GM12878 (cell line): ENCODE measurements at regions not wholly inside any gene's neighbourhood (a gene's known extent, or its start where the extent isn't known, plus 50 kb on each side); places are given as distances from the start of the nearest gene placed in this dataset.

Experiments used
- ATAC-seq: fragments of 200-7000 bp; cut with Tn5 transposase; 3 replicates; pipeline ENCODE4 v1.9.1; 2020; ENCODE audit warnings: mild to moderate bottlenecking, moderate library complexity
- BruUV-seq: library from RNA; stranded (reverse); fragments of 400-500 nt; replicated peaks from 2 replicates; lab custom pipeline; 2021; lab: Mats Ljungman, UMichigan
- CTCF ChIA-PET: fragments of 300-600 bp; sonication (Branson Sonifier 250); formaldehyde crosslinking; extraction: SDS; loops from one replicate; lab custom pipeline; 2021; ENCODE audit warnings: inconsistent platforms; lab: Yijun Ruan, JAX
- POLR2A ChIA-PET: fragments of 350-600 bp; formaldehyde crosslinking; extraction: SDS; loops from one replicate; lab custom pipeline; 2021; ENCODE audit warnings: inconsistent platforms; lab: Charles Lee
- RAD21 ChIA-PET: fragments of 300-600 bp; sonication (Branson Sonifier 250); formaldehyde crosslinking; loops from one replicate; lab custom pipeline; 2023; ENCODE audit warnings: antibody characterized with exemption; ENCODE audit not compliant: unreplicated experiment; lab: Charles Lee
- SMC1A ChIA-PET: fragments of 300-600 bp; sonication (Branson Sonifier 250); formaldehyde crosslinking; loops from one replicate; lab custom pipeline; 2023; ENCODE audit not compliant: unreplicated experiment, uncharacterized antibody; lab: Charles Lee
- DNase-seq: peaks from one replicate; pipeline ENCODE4 v3.0.0-alpha.2; 2011; ENCODE audit warnings: low read depth, low spot score
- FAIRE-seq: peaks from 3 replicates; lab custom pipeline; 2011; peaks lifted over from hg19 to GRCh38; lab: Jason Lieb, UNC
- H2AFZ ChIP-seq: 2 replicates; pipeline ENCODE4 v1.6.0; 2011; ENCODE audit warnings: low read depth, low read length, control low read depth; ENCODE audit not compliant: control insufficient read depth
- H3K27ac ChIP-seq: 2 replicates; pipeline ENCODE4 v1.5.1; 2011; ENCODE audit warnings: control low read depth; ENCODE audit not compliant: control insufficient read depth, insufficient read depth
- H3K27me3 ChIP-seq, 2 experiments: replicated peaks in 1 of 2; 2 replicates each; pipeline versions ENCODE4 v1.6.0 to v1.6.1; 2011; ENCODE audit warnings: low read length in 1 of 2; ENCODE audit not compliant: control insufficient read depth in 2 of 2, insufficient read depth in 2 of 2
- H3K36me3 ChIP-seq, 2 experiments: 2 replicates each; pipeline ENCODE4 v1.5.1; 2011; ENCODE audit warnings: low read length in 1 of 2; ENCODE audit not compliant: control insufficient read depth in 2 of 2, insufficient read depth in 2 of 2
- H3K4me1 ChIP-seq: 2 replicates; pipeline ENCODE4 v1.6.1; 2011; ENCODE audit warnings: mild to moderate bottlenecking, low read length, moderate library complexity, mixed read lengths; ENCODE audit not compliant: control insufficient read depth, insufficient read depth
- H3K4me2 ChIP-seq: 2 replicates; pipeline ENCODE4 v1.6.0; 2011; ENCODE audit warnings: control low read depth; ENCODE audit not compliant: control insufficient read depth, insufficient read depth
- H3K4me3 ChIP-seq: fragments of 200-600 bp; sonication (generic); 2 replicates; pipeline ENCODE4 v1.5.1; 2016
- H3K79me2 ChIP-seq: 2 replicates; pipeline ENCODE4 v1.6.0; 2011; ENCODE audit warnings: low read length; ENCODE audit not compliant: control insufficient read depth, insufficient read depth
- H3K9ac ChIP-seq: 2 replicates; pipeline ENCODE4 v1.8.0; 2011; ENCODE audit warnings: low read length, control low read depth, mixed read lengths; ENCODE audit not compliant: control insufficient read depth, insufficient read depth
- H3K9me3 ChIP-seq: replicated peaks from 3 replicates; pipeline ENCODE4 v1.5.1; 2011; ENCODE audit warnings: mild to moderate bottlenecking, low read length; ENCODE audit not compliant: control insufficient read depth, insufficient read depth
- H4K20me1 ChIP-seq: 2 replicates; pipeline ENCODE4 v1.6.0; 2011; ENCODE audit not compliant: control insufficient read depth, insufficient read depth
- ASH2L ChIP-seq: fragments of 300-600, 200-600 bp; sonication (generic); IDR thresholded peaks from 2 replicates; pipeline ENCODE4 v1.6.1; 2017; ENCODE audit warnings: low read depth, mild to moderate bottlenecking, borderline replicate concordance
- CBX3 ChIP-seq: fragments of 200-600 bp; sonication (generic); IDR thresholded peaks from 2 replicates; pipeline ENCODE4 v1.6.1; 2016; ENCODE audit warnings: low read depth, borderline replicate concordance
- FOS ChIP-seq: IDR thresholded peaks from 3 replicates; pipeline ENCODE4 v1.6.1; 2011; ENCODE audit warnings: borderline replicate concordance; ENCODE audit not compliant: insufficient read length; ENCODE audit errors: extremely low read depth
- NFIC ChIP-seq: IDR thresholded peaks from 2 replicates; pipeline ENCODE4 v1.6.1; 2012; ENCODE audit warnings: low read depth, mild to moderate bottlenecking, inconsistent platforms, low read length, moderate library complexity
- NFYA ChIP-seq: IDR thresholded peaks from 2 replicates; pipeline ENCODE4 v1.6.1; 2011; ENCODE audit warnings: low read depth, mild to moderate bottlenecking, low read length, improper control_type of control experiment, borderline replicate concordance
- NR2F1 ChIP-seq: fragments of 450-650 bp; conservative IDR thresholded peaks from 2 replicates; pipeline ENCODE4 v1.6.1; 2017; ENCODE audit warnings: mild to moderate bottlenecking
- PAX5 ChIP-seq: IDR thresholded peaks from 2 replicates; pipeline ENCODE4 v1.6.1; 2011; ENCODE audit warnings: low read depth, low read length, borderline replicate concordance
- RBBP5 ChIP-seq: fragments of 200-600 bp; sonication (generic); conservative IDR thresholded peaks from 2 replicates; pipeline ENCODE4 v1.6.1; 2016
- SIN3A ChIP-seq: IDR thresholded peaks from 2 replicates; pipeline ENCODE4 v1.6.1; 2012; ENCODE audit warnings: low read depth, low read length, improper control_type of control experiment
- SMAD5 ChIP-seq: IDR thresholded peaks from 2 replicates; pipeline ENCODE4 v1.6.1; 2016; ENCODE audit warnings: antibody characterized with exemption, low read depth
- TCF7 ChIP-seq: IDR thresholded peaks from 2 replicates; pipeline ENCODE4 v1.6.1; 2014; ENCODE audit warnings: antibody characterized with exemption, borderline replicate concordance
- ZBTB11 ChIP-seq: fragments of 450-650 bp; formaldehyde crosslinking; IDR thresholded peaks from 2 replicates; pipeline ENCODE4 v1.5.0; 2022; ENCODE audit warnings: mild to moderate bottlenecking, missing genetic modification characterization
- ZNF274 ChIP-seq: IDR thresholded peaks from one replicate; pipeline ENCODE4 v1.8.0; 2011; ENCODE audit not compliant: insufficient read length, insufficient read depth
- WGBS: methylation state at CpG from one replicate; pipeline ENCODE4 v1.1.6; 2016; ENCODE audit warnings: low lambda C conversion rate; ENCODE audit not compliant: insufficient replicate concordance, insufficient coverage; ENCODE audit errors: missing lambda C conversion rate; 5-methylcytosine and 5-hydroxymethylcytosine counted together
- in situ Hi-C: fragments of 300-500 bp; cut with MboI; formaldehyde crosslinking; loops from 9 replicates; pipeline ENCODE4 v1.14.3; 2018; ENCODE audit warnings: mixed read lengths
- intact Hi-C: fragments of 100-400 bp; cut with micrococcal nuclease; formaldehyde crosslinking; loops from one replicate; pipeline ENCODE4 v1.14.2; 2022; ENCODE audit not compliant: unreplicated experiment
- TF ChIP-seq, protein P1 (sequence below), 3 experiments: IDR thresholded peaks in 2 of 3; conservative IDR thresholded peaks in 1 of 3; 2 replicates each; pipeline ENCODE4 v1.5.1; 2011; ENCODE audit warnings: low read depth in 3 of 3, low read length in 3 of 3, mild to moderate bottlenecking in 3 of 3, control low read depth in 2 of 3, moderate library complexity in 2 of 3, inconsistent platforms in 1 of 3, mixed read lengths in 1 of 3; ENCODE audit not compliant: control insufficient read depth in 2 of 3, insufficient read depth in 1 of 3; ENCODE audit errors: extremely low read depth in 1 of 3
- TF ChIP-seq, protein P2 (sequence below): IDR thresholded peaks from 2 replicates; pipeline ENCODE4 v1.6.1; 2012; ENCODE audit warnings: low read depth, low read length, improper control_type of control experiment

DNA sequence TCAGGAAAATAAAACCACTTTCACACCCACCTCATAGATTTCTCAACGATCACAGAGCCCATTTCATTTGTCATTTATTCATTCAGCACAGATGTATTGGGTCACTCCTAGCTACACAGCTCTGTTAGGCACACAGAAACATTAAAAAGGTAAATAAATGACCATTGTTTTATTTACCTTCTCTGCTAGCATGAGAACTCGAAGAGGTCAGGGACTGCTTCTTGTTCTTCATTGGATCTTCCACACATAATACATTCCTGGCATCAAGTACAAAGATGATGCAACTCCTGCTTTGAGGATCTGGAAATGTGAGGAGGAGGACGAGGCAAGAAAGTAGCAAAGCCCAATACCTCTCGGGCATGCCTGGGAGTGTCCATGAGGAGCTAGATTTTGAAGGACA is 168.1 kb downstream of the RBM26 start (continued):
- TF ChIP-seq, protein P1, sequence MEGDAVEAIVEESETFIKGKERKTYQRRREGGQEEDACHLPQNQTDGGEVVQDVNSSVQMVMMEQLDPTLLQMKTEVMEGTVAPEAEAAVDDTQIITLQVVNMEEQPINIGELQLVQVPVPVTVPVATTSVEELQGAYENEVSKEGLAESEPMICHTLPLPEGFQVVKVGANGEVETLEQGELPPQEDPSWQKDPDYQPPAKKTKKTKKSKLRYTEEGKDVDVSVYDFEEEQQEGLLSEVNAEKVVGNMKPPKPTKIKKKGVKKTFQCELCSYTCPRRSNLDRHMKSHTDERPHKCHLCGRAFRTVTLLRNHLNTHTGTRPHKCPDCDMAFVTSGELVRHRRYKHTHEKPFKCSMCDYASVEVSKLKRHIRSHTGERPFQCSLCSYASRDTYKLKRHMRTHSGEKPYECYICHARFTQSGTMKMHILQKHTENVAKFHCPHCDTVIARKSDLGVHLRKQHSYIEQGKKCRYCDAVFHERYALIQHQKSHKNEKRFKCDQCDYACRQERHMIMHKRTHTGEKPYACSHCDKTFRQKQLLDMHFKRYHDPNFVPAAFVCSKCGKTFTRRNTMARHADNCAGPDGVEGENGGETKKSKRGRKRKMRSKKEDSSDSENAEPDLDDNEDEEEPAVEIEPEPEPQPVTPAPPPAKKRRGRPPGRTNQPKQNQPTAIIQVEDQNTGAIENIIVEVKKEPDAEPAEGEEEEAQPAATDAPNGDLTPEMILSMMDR (IDR thresholded peaks at IDR 0.05 in 2 of 3, conservative IDR thresholded peaks at IDR 0.05 in 1 of 3; ENCODE audit: control insufficient read depth in 2 of 3, extremely low read depth in 1 of 3, insufficient read depth in 1 of 3, low read depth in 3 of 3, low read length in 3 of 3) = no peak
- TF ChIP-seq TCF7 = no peak
- TF ChIP-seq, protein P2, sequence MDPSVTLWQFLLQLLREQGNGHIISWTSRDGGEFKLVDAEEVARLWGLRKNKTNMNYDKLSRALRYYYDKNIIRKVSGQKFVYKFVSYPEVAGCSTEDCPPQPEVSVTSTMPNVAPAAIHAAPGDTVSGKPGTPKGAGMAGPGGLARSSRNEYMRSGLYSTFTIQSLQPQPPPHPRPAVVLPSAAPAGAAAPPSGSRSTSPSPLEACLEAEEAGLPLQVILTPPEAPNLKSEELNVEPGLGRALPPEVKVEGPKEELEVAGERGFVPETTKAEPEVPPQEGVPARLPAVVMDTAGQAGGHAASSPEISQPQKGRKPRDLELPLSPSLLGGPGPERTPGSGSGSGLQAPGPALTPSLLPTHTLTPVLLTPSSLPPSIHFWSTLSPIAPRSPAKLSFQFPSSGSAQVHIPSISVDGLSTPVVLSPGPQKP = no peak
- no peak for TF ChIP-seq CBX3
- TF ChIP-seq FOS = no peak
- no peak for TF ChIP-seq NFIC
- no peak for TF ChIP-seq SIN3A
- TF ChIP-seq NR2F1 = no peak

GRCh38 chr13:79231887-79232286 is 174.2 kb downstream of the RBM26 start:
- POLR2A ChIA-PET = no interaction called here
- Histone ChIP-seq H3K79me2 (no peaks in the 10 kb centered on the region), H3K4me3 (no peak overlapping the region), H3K4me2 (no peak overlapping the region), H3K27me3 (no peaks in the 10 kb centered on the region), H3K4me1 (peaks cover 9% of the 10 kb centered on the region), H3K9ac (no peak overlapping the region), H2AFZ (no peak overlapping the region), H3K27ac (no peak overlapping the region), H3K9me3 (peaks cover 1% of the 10 kb centered on the region; the same call in 2 of the 3 replicates), H4K20me1 (no peaks in the 10 kb centered on the region), H3K36me3 (no peaks in the 10 kb centered on the region)
- ATAC-seq (no peak), DNase-seq (no peak), FAIRE-seq (no peak)
- WGBS = 63% methylated on average over 2 of the region's 2 CpGs
- BruUV-seq = no TSS peak
- SMC1A ChIA-PET = no interaction called here
- intact Hi-C loops = no loop called here
- in situ Hi-C loops = no loop called here
- RAD21 ChIA-PET = no interaction called here
- CTCF ChIA-PET = no interaction called here
- TF ChIP-seq ASH2L (no peak), SMAD5 (no peak), RBBP5 (no peak), ZBTB11 (no peak), NFYA (no peak), PAX5 (no peak), ZNF274 (no peak)
